ENCODE measurements at regions not wholly inside any gene's neighbourhood (a gene's known extent, or its start where the extent isn't known, plus 50 kb on each side); places are given as distances from the start of the nearest gene placed in this dataset.

DNA sequence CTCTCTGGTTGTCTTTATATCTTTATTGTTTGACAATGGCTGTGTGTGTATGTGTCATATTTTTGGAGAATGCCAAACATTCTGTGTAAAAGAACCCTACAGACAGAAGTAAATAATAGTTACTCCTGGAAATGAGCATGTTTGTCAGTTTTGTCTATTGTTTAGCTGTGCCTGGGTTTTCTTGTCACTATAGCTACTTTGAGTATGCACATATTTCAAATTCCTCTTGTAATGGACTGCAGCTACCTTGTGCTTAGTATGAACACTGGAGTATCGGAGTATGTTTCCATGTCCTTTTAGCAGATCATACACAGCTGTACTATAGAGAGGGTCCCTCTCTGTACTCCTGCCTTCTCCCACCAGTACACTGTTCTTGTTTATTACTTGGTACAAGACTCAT is 58.0 kb upstream of the DOCK10 start:
- no peak for TF ChIP-seq MYC (IDR thresholded peaks at IDR 0.05; ENCODE audit: insufficient read depth, insufficient read length, insufficient replicate concordance, low read length, severe bottlenecking)
- no peak for TF ChIP-seq CBFB (IDR thresholded peaks at IDR 0.05; ENCODE audit: low read depth)
